HTR-8/SVneo (cell line): ENCODE measurements at regions not wholly inside any gene's neighbourhood (a gene's known extent, or its start where the extent isn't known, plus 50 kb on each side); places are given as distances from the start of the nearest gene placed in this dataset.

Experiments used
- DNase-seq: peaks from one replicate; pipeline ENCODE4 v3.0.0; 2011; ENCODE audit warnings: low spot score, mixed read lengths; ENCODE audit not compliant: insufficient read length
- FAIRE-seq: peaks from 2 replicates; lab custom pipeline; 2011; peaks lifted over from hg19 to GRCh38; lab: Jason Lieb, UNC

- no peak for FAIRE-seq
- no peak for DNase-seq
Observed at GRCh38 chr19:31727536-31727935, 378.3 kb upstream of the TSHZ3 start.

- no peak for FAIRE-seq
- DNase-seq, result no peak
Observed at GRCh38 chr19:31730270-31730669, 381.0 kb upstream of the TSHZ3 start.

GRCh38 chr19:31733591-31733990 is 384.4 kb upstream of the TSHZ3 start:
- no peak for DNase-seq
- FAIRE-seq, result no peak

- DNase-seq (no peak), FAIRE-seq (no peak)
Observed at GRCh38 chr19:31742249-31742648, 393.0 kb upstream of the TSHZ3 start.

- DNase-seq (no peak), FAIRE-seq (no peak)
Observed at GRCh38 chr19:31745731-31746130, 396.5 kb upstream of the TSHZ3 start.

GRCh38 chr19:31749231-31749630 is 400.0 kb upstream of the TSHZ3 start:
- FAIRE-seq (no peak), DNase-seq (no peak)

GRCh38 chr19:31759359-31759758 is 410.1 kb upstream of the TSHZ3 start:
- DNase-seq, result no peak
- FAIRE-seq, result no peak

GRCh38 chr19:31761281-31761913 is 412.2 kb upstream of the TSHZ3 start:
- no peak for FAIRE-seq
- DNase-seq, result no peak

- FAIRE-seq (no peak), DNase-seq (no peak)
Observed at GRCh38 chr19:31770223-31770622, 421.0 kb upstream of the TSHZ3 start.

GRCh38 chr19:31772915-31773314 is 423.7 kb upstream of the TSHZ3 start:
- DNase-seq, result no peak
- no peak for FAIRE-seq

GRCh38 chr19:31781542-31781941 is 432.3 kb upstream of the TSHZ3 start:
- DNase-seq (no peak), FAIRE-seq (no peak)

- FAIRE-seq (no peak), DNase-seq (no peak)
Observed at GRCh38 chr19:31783592-31783991, 434.4 kb upstream of the TSHZ3 start.

GRCh38 chr19:31784671-31785101 is 435.4 kb upstream of the TSHZ3 start:
- FAIRE-seq (no peak), DNase-seq (no peak)

- DNase-seq (no peak), FAIRE-seq (no peak)
Observed at GRCh38 chr19:31801611-31802010, 452.4 kb upstream of the TSHZ3 start.

GRCh38 chr19:31803835-31804446 is 454.7 kb upstream of the TSHZ3 start:
- DNase-seq, result no peak
- no peak for FAIRE-seq

- no peak for DNase-seq
- FAIRE-seq, result no peak
Observed at GRCh38 chr19:31804668-31805067, 455.4 kb upstream of the TSHZ3 start.

- no peak for DNase-seq
- FAIRE-seq, result no peak
Observed at GRCh38 chr19:31810536-31811109, 461.4 kb upstream of the TSHZ3 start.

- FAIRE-seq, result no peak
- no peak for DNase-seq
Observed at GRCh38 chr19:31817971-31818797, 468.9 kb upstream of the TSHZ3 start.

- DNase-seq, result no peak
- FAIRE-seq, result no peak
Observed at GRCh38 chr19:31818798-31819105, 469.5 kb upstream of the TSHZ3 start.

- DNase-seq (no peak), FAIRE-seq (no peak)
Observed at GRCh38 chr19:31819837-31820236, 470.6 kb upstream of the TSHZ3 start.

GRCh38 chr19:31821346-31821745 is 472.1 kb upstream of the TSHZ3 start:
- DNase-seq (no peak), FAIRE-seq (no peak)
